Fibroblast of lung (primary cell): ENCODE measurements at regions not wholly inside any gene's neighbourhood (a gene's known extent, or its start where the extent isn't known, plus 50 kb on each side); places are given as distances from the start of the nearest gene placed in this dataset.
A peak's percentile ranks its signal among the peaks of the same experiment; 100 is the strongest.

Source experiments
- DNase-seq, 2 donors: peaks; one replicate each; pipeline versions ENCODE4 v3.0.0 to v3.0.0-alpha.2; 2010; ENCODE audit warnings: low read depth in 2 of 2
- H2AFZ ChIP-seq: 2 replicates; pipeline ENCODE4 v1.5.1; 2012; ENCODE audit warnings: low read length, control low read depth, inconsistent platforms
- H3K27ac ChIP-seq: 2 replicates; pipeline ENCODE4 v1.5.1; 2011; ENCODE audit warnings: low read length, control low read depth; ENCODE audit not compliant: insufficient read depth
- H3K27me3 ChIP-seq: 2 replicates; pipeline ENCODE4 v1.5.1; 2011; ENCODE audit warnings: mild to moderate bottlenecking, low read length; ENCODE audit not compliant: control insufficient read depth, insufficient read depth
- H3K36me3 ChIP-seq: 2 replicates; pipeline ENCODE4 v1.5.1; 2011; ENCODE audit warnings: low read length; ENCODE audit not compliant: control insufficient read depth, insufficient read depth
- H3K4me1 ChIP-seq: 2 replicates; pipeline ENCODE4 v1.5.1; 2011; ENCODE audit warnings: low read length; ENCODE audit not compliant: control insufficient read depth, insufficient read depth; ENCODE audit errors: extremely low read depth
- H3K4me2 ChIP-seq: 2 replicates; pipeline ENCODE4 v1.5.1; 2011; ENCODE audit warnings: low read length, control low read depth; ENCODE audit not compliant: insufficient read depth; ENCODE audit errors: extremely low read depth
- H3K4me3 ChIP-seq, 4 experiments: fragments of 200-600 bp in 1 of 4; sonication (generic) in 1 of 4; replicated peaks in 1 of 4; 2 replicates each; pipeline ENCODE4 v1.5.1; 2011 to 2016; ENCODE audit warnings: low read length in 4 of 4, low read depth in 3 of 4, mild to moderate bottlenecking in 3 of 4, control low read depth in 2 of 4, inconsistent platforms in 1 of 4, mixed read lengths in 1 of 4; ENCODE audit not compliant: insufficient read depth in 1 of 4; ENCODE audit errors: control extremely low read depth in 1 of 4
- H3K79me2 ChIP-seq: 2 replicates; pipeline ENCODE4 v1.5.1; 2012; ENCODE audit warnings: mild to moderate bottlenecking, low read length, inconsistent platforms; ENCODE audit not compliant: control insufficient read depth, insufficient read depth
- H3K9ac ChIP-seq: 2 replicates; pipeline ENCODE4 v1.5.1; 2011; ENCODE audit warnings: mild to moderate bottlenecking, low read length, control low read depth; ENCODE audit not compliant: insufficient read depth
- H3K9me3 ChIP-seq: 2 replicates; pipeline ENCODE4 v1.5.1; 2012; ENCODE audit warnings: low read depth, low read length; ENCODE audit not compliant: control insufficient read depth, insufficient read depth
- H4K20me1 ChIP-seq: 2 replicates; pipeline ENCODE4 v1.5.1; 2011; ENCODE audit warnings: low read length; ENCODE audit not compliant: control insufficient read depth, insufficient read depth; ENCODE audit errors: extremely low read depth
- CTCF ChIP-seq, 2 donors: IDR thresholded peaks in 1 of 2; conservative IDR thresholded peaks in 1 of 2; 1 replicate in 1 of 2; 2 replicates in 1 of 2; pipeline ENCODE4 v1.5.1; 2011 to 2012; ENCODE audit warnings: low read length in 2 of 2, control low read depth in 1 of 2, inconsistent platforms in 1 of 2, low read depth in 1 of 2, mild to moderate bottlenecking in 1 of 2
- EZH2 ChIP-seq: IDR thresholded peaks from 2 replicates; pipeline ENCODE4 v1.5.1; 2012; ENCODE audit warnings: low read length, control low read depth, mild to moderate bottlenecking; ENCODE audit errors: missing control alignments

GRCh38 chr6:2557181-2557720, 193.5 kb downstream of the MYLK4 start:
- H3K9ac ChIP-seq, result no peak overlapping the region
- no peak overlapping the region for H3K4me3 ChIP-seq
- H3K27ac ChIP-seq, result no peak overlapping the region
- H3K9me3 ChIP-seq, result no peaks in the 10 kb centered on the region
- TF ChIP-seq EZH2, result no peak
- no peak for TF ChIP-seq CTCF (conservative IDR thresholded peaks at IDR 0.05 in 1 of 2, IDR thresholded peaks at IDR 0.05 in 1 of 2; ENCODE audit: low read depth in 1 of 2, low read length in 2 of 2)
- no peaks in the 10 kb centered on the region for H3K36me3 ChIP-seq
- no peaks in the 10 kb centered on the region for H3K79me2 ChIP-seq
- H3K27me3 ChIP-seq, result no peaks in the 10 kb centered on the region
- no peaks in the 10 kb centered on the region for H4K20me1 ChIP-seq
- no peak overlapping the region for H3K4me2 ChIP-seq
- no peaks in the 10 kb centered on the region for H3K4me1 ChIP-seq
- H2AFZ ChIP-seq, result no peak overlapping the region
- DNase-seq, result no peak

DNA sequence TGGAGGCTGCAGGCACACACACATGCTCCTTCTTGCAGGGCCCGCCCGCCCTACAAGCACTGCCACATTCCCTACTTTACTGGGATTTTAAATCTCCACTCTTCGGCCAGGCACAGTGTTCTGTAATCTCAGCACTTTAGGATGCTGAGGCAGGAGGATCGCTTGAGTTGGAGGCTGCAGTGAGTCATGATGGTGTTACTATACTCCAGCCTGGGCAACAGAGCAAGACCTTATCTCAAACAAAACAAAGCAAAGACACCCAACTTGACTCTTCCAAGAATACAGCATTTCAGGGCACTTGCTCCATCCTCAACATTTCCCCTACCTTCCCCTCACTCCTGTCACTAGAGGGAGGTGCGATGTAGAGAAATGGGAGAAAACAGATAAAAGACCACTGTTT, 194.0 kb downstream of the MYLK4 start:
- H3K9me3 ChIP-seq, result no peaks in the 10 kb centered on the region
- no peak overlapping the region for H3K4me3 ChIP-seq
- peak in 1 of 2 donors; percentile 19 for DNase-seq
- no peak for TF ChIP-seq CTCF (conservative IDR thresholded peaks at IDR 0.05 in 1 of 2, IDR thresholded peaks at IDR 0.05 in 1 of 2; ENCODE audit: low read depth in 1 of 2, low read length in 2 of 2)
- TF ChIP-seq EZH2, result no peak
- H3K79me2 ChIP-seq, result no peaks in the 10 kb centered on the region
- H3K27ac ChIP-seq, result no peak overlapping the region
- H4K20me1 ChIP-seq, result no peaks in the 10 kb centered on the region
- no peak overlapping the region for H2AFZ ChIP-seq
- H3K36me3 ChIP-seq, result no peaks in the 10 kb centered on the region
- no peak overlapping the region for H3K4me2 ChIP-seq
- no peak overlapping the region for H3K9ac ChIP-seq
- H3K4me1 ChIP-seq, result no peaks in the 10 kb centered on the region
- H3K27me3 ChIP-seq, result no peaks in the 10 kb centered on the region

GRCh38 chr6:2554651-2555260, 196.0 kb downstream of the MYLK4 start:
- no peaks in the 10 kb centered on the region for H3K9me3 ChIP-seq
- no peaks in the 10 kb centered on the region for H3K36me3 ChIP-seq
- no peaks in the 10 kb centered on the region for H4K20me1 ChIP-seq
- DNase-seq, result no peak
- no peak overlapping the region for H3K4me2 ChIP-seq
- no peaks in the 10 kb centered on the region for H3K79me2 ChIP-seq
- H2AFZ ChIP-seq, result no peak overlapping the region
- H3K4me1 ChIP-seq, result no peaks in the 10 kb centered on the region
- H3K27me3 ChIP-seq, result no peaks in the 10 kb centered on the region
- H3K9ac ChIP-seq, result no peak overlapping the region
- no peak overlapping the region for H3K4me3 ChIP-seq
- no peak overlapping the region for H3K27ac ChIP-seq
- TF ChIP-seq EZH2 (no peak), CTCF (conservative IDR thresholded peaks at IDR 0.05 in 1 of 2, IDR thresholded peaks at IDR 0.05 in 1 of 2; ENCODE audit: low read depth in 1 of 2, low read length in 2 of 2) (no peak)
